Breast epithelium (tissue), 4 donors: ENCODE measurements at regions not wholly inside any gene's neighbourhood (a gene's known extent, or its start where the extent isn't known, plus 50 kb on each side); places are given as distances from the start of the nearest gene placed in this dataset.

ENCODE experiments used
- DNase-seq, 2 donors: peaks; one replicate each; pipeline ENCODE4 v3.0.0-alpha.2; 2019; ENCODE audit warnings: low spot score in 2 of 2
- H3K27ac ChIP-seq, 2 donors: fragments of 200-600 bp; sonication (generic) in 1 of 2; one replicate each; pipeline ENCODE4 v1.5.1; 2016 to 2019; ENCODE audit warnings: mild to moderate bottlenecking in 1 of 2
- H3K27me3 ChIP-seq, 2 donors: fragments of 200-600 bp; sonication (generic) in 1 of 2; one replicate each; pipeline versions ENCODE4 v1.5.1 to v1.6.0; 2017 to 2019; ENCODE audit warnings: control low read depth in 1 of 2, mild to moderate bottlenecking in 1 of 2
- H3K36me3 ChIP-seq: fragments of 200-600 bp; one replicate; pipeline ENCODE4 v1.5.1; 2019
- H3K4me1 ChIP-seq, 2 donors: fragments of 200-600 bp; sonication (generic); one replicate each; pipeline ENCODE4 v1.5.1; 2016 to 2019; ENCODE audit warnings: control low read depth in 1 of 2
- H3K4me3 ChIP-seq, 3 donors: fragments of 200-600 bp; sonication (generic); 1 replicate in 2 of 3; 2 replicates in 1 of 3; pipeline ENCODE4 v1.5.1; 2016 to 2019; ENCODE audit warnings: mild to moderate bottlenecking in 3 of 3, moderate library complexity in 2 of 3
- H3K9me3 ChIP-seq, 2 donors: fragments of 200-600 bp; sonication (generic) in 1 of 2; one replicate each; pipeline ENCODE4 v1.5.1; 2016 to 2019; ENCODE audit warnings: control low read depth in 1 of 2
- CTCF ChIP-seq, 3 donors: fragments of 450-650 bp; IDR thresholded peaks; one replicate each; pipeline ENCODE4 v1.5.1; 2016 to 2017; ENCODE audit warnings: antibody characterized with exemption in 3 of 3, mild to moderate bottlenecking in 3 of 3, moderate library complexity in 3 of 3
- POLR2A ChIP-seq: fragments of 450-650 bp; IDR thresholded peaks from one replicate; pipeline ENCODE4 v1.6.1; 2016; ENCODE audit warnings: antibody characterized with exemption, mild to moderate bottlenecking, moderate library complexity
- POLR2AphosphoS5 ChIP-seq, 3 donors: sonication (generic); formaldehyde crosslinking; IDR thresholded peaks; one replicate each; pipeline ENCODE4 v1.6.1; 2017; ENCODE audit warnings: antibody characterized with exemption in 3 of 3
- intact Hi-C: fragments of 100-400 bp; cut with DNase I; formaldehyde crosslinking; loops from one replicate; pipeline ENCODE4 v1.15.1; 2023; ENCODE audit warnings: low total_unique reads

GRCh38 chr5:74414228-74414627 is 226.3 kb downstream of the ENC1 start:
- Histone ChIP-seq H3K27me3 (no peaks in the 10 kb centered on the region), H3K4me3 (no peak overlapping the region), H3K4me1 (no peaks in the 10 kb centered on the region), H3K9me3 (no peaks in the 10 kb centered on the region), H3K27ac (no peak overlapping the region), H3K36me3 (no peaks in the 10 kb centered on the region)
- DNase-seq = no peak
- TF ChIP-seq CTCF (IDR thresholded peaks at IDR 0.05) = no peak
- no peak for TF ChIP-seq POLR2A
- no peak for TF ChIP-seq POLR2AphosphoS5 (IDR thresholded peaks at IDR 0.05)
- intact Hi-C loops = no loop called here

GRCh38 chr5:74413403-74414048 is 227.0 kb downstream of the ENC1 start:
- TF ChIP-seq POLR2AphosphoS5 (IDR thresholded peaks at IDR 0.05) = no peak
- no peak for TF ChIP-seq POLR2A
- no peak for TF ChIP-seq CTCF (IDR thresholded peaks at IDR 0.05)
- Histone ChIP-seq H3K4me3 (no peak overlapping the region), H3K4me1 (no peaks in the 10 kb centered on the region), H3K36me3 (no peaks in the 10 kb centered on the region), H3K27me3 (no peaks in the 10 kb centered on the region), H3K9me3 (no peaks in the 10 kb centered on the region), H3K27ac (no peak overlapping the region)
- intact Hi-C loops = no loop called here
- no peak for DNase-seq

- TF ChIP-seq POLR2A (no peak), POLR2AphosphoS5 (IDR thresholded peaks at IDR 0.05) (no peak), CTCF (IDR thresholded peaks at IDR 0.05) (no peak)
- no peak for DNase-seq
- Histone ChIP-seq H3K4me3 (no peak overlapping the region), H3K27ac (no peak overlapping the region), H3K9me3 (no peaks in the 10 kb centered on the region), H3K36me3 (no peaks in the 10 kb centered on the region), H3K4me1 (no peaks in the 10 kb centered on the region), H3K27me3 (no peaks in the 10 kb centered on the region)
- intact Hi-C loops = no loop called here
Observed at GRCh38 chr5:74412066-74412465, 228.5 kb downstream of the ENC1 start.

GRCh38 chr5:74409712-74410111 is 230.8 kb downstream of the ENC1 start:
- DNase-seq = no peak
- no peaks in the 10 kb centered on the region for H3K9me3 ChIP-seq
- H3K4me1 ChIP-seq = no peaks in the 10 kb centered on the region
- H3K4me3 ChIP-seq = no peak overlapping the region
- H3K27me3 ChIP-seq = no peaks in the 10 kb centered on the region
- no peak overlapping the region for H3K27ac ChIP-seq
- H3K36me3 ChIP-seq = no peaks in the 10 kb centered on the region
- TF ChIP-seq POLR2A (no peak), POLR2AphosphoS5 (IDR thresholded peaks at IDR 0.05) (no peak), CTCF (IDR thresholded peaks at IDR 0.05) (no peak)
- intact Hi-C loops = no loop called here

- Histone ChIP-seq H3K27me3 (no peaks in the 10 kb centered on the region), H3K4me3 (no peak overlapping the region), H3K27ac (no peak overlapping the region), H3K4me1 (no peaks in the 10 kb centered on the region), H3K36me3 (no peaks in the 10 kb centered on the region), H3K9me3 (no peaks in the 10 kb centered on the region)
- intact Hi-C loops = no loop called here
- TF ChIP-seq POLR2A (no peak), POLR2AphosphoS5 (IDR thresholded peaks at IDR 0.05) (no peak)
- DNase-seq = no peak
Observed at GRCh38 chr5:74409166-74409706, 231.3 kb downstream of the ENC1 start.
